ENCODE measurements at regions not wholly inside any gene's neighbourhood (a gene's known extent, or its start where the extent isn't known, plus 50 kb on each side); places are given as distances from the start of the nearest gene placed in this dataset.
"Not testable (repeated sequence)": the region's sequence is repeated elsewhere in the genome, so short reads cannot be mapped to it uniquely, and the experiment has no call there.

- FAIRE-seq: no peak
Observed at GRCh38 chr14:92223025-92223424, 99.9 kb upstream of the SLC24A4 start.

GRCh38 chr14:92224358-92224954 lies 98.5 kb upstream of the SLC24A4 start:
- no peak for FAIRE-seq
- DNase-seq (ENCODE audit: insufficient read length, low spot score): no peak

More at GRCh38 chr14:92223025-92223424, 99.9 kb upstream of the SLC24A4 start:
- DNase-seq (ENCODE audit: insufficient read length, low spot score): no peak

DNA sequence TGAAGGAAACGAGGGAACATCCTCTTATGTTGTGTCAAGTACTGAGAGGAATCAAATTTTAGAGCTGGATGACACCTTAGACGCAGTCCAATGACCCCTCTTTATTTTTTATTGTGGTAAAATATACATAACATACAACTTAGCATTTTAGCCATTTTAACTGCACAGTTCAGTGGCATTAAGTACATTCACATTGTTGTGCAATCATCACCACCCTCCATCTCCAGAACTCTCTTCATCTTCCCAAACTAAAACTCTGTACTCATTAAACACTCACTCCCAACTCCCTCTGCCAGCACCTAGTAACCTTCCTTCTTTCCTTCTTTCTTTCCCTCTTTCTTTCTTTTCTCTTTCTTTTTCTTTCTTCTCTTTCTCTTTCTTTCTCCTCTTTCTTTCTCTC lies 97.2 kb upstream of the SLC24A4 start:
- no peak for DNase-seq (ENCODE audit: insufficient read length, low spot score)
- no peak for FAIRE-seq

DNA sequence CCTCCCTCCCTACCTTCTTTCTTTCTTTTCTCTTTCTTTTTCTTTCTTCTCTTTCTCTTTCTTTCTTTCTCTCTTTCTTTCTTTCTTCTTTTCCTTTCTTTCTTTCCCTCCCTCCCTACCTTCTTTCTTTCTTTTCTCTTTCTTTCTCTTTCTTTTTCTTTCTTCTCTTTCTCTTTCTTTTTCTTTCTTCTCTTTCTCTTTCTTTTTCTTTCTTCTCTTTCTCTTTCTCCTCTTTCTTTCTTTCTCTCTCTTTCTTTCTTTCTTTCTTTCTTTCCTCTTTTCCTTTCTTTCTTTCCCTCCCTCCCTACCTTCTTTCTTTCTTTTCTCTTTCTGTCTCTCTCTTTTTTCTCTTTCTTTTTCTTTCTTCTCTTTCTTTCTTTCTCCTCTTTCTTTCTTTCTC lies 96.8 kb upstream of the SLC24A4 start:
- FAIRE-seq; DNase-seq (ENCODE audit: insufficient read length, low spot score): not testable (repeated sequence)

DNA sequence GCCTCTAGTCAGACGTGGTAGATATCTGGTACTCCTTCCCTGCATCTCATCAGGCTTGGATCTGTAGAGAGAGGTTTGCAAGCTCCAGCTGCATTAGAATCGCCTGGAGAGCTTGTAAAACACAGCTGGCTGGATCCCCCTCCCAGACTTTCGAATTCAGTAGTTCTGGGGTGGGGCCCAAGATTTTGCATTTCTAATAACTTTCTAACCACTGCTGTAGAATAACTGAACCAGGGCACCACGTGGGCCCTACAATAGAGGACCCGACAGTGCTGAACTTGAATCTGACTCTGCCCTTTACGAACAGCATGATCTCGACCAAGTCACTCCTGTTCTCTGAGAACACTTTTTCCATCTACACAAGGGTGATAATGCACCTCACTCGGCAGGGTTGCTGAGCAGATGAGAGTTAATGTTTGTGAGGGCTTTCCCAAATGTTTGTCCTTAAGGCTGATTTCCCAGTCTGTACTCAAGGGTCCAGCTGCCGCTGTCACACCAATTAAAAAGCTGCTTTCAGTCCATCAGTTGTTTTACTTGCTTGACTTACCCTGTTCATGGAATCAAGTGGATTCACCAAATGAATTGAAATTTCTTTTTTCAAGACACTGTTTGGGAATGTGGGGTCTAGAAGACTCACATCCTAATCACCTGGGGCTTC lies 86.6 kb upstream of the SLC24A4 start:
- FAIRE-seq: no peak
- no peak for DNase-seq (ENCODE audit: insufficient read length, low spot score)

DNA sequence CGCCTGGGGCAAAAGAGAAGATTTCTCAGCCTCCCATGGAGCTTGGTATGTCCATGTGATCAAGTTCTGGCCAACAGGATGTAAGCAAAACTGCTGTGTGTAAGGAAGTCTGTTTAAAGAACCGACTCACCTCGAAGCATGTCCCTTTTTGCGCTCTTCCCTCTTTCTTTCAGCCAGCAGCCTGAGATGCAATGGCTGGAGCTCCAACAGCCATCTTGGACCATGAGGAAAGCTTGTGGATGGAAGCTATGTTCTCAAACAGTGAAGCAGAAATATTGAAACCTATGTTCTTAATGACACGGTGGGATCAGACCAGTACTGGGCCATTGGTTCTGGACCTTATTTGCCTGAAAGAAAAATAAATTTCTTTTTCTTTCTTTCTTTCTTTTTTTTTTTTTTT lies 82.3 kb upstream of the SLC24A4 start:
- no peak for FAIRE-seq
- DNase-seq (ENCODE audit: insufficient read length, low spot score): no peak

DNA sequence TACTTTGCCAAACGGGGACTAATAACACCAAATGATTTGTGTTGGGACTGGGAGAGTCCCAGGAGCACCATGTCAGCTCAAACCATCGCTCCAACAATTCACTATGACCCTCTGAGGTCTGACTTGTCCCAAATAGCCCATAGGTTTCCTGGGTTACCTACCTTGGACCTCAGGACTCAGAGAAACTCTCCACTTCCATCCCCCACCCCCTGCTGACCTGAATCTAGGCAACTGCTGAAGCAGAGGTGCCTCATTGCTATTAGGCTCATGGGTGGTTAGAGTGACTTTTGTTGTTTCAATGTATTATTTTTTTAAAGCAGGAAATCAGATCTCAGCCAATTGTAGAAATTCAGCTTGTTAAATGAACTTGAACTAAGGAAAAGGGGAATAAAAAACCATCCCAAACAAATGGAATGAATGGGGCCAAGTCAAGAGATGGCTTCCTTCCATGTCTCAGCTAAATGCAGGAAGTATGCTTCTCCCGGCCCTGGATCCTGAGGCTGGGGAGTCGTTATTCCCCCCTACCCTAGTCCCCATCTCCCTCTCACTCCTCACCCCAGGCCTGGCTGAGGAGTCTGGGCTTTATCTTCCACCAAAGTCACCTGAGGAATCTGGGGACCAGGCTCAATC lies 80.9 kb upstream of the SLC24A4 start:
- DNase-seq (ENCODE audit: insufficient read length, low spot score) (no peak), FAIRE-seq (no peak)

DNA sequence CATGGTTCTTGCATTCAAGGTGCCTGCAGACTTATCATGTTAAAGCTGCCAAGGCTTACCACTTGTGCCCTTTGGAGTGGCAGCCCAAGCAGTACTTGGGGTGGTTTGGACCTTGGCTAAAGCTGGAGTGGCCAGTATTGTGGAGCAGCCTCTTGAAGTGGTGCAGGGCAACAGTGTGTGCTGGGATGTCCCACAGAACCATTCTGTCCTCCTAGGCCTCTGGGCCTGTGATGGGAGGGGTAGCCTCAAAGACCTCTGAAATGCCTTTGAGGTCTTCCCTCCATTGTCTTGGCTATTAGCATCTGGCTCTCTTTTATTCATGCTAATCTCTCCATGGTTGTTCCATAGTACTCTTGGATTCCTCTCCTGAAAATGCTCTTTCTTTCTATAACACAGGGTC lies 78.2 kb upstream of the SLC24A4 start:
- no peak for FAIRE-seq
- DNase-seq (ENCODE audit: insufficient read length, low spot score): no peak

DNA sequence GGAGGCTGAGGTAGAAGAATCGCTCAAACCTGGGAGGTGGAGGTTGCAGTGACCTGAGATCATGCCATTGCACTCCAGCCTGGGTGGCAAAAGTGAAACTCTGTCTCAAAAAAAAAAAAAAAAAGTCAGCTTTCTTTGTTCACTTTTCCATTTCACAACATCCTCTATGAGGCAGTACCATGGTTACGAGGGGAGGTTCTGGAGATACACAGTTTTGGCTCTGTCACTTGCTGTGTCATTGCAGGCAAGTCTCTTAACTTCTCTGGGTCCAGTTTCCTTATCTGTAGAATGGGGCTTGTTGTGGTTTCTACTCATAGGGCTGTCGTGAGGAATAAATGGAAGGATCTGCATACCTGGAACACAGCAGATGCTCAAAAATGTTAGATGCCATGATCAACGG lies 75.6 kb upstream of the SLC24A4 start:
- FAIRE-seq (no peak), DNase-seq (ENCODE audit: insufficient read length, low spot score) (no peak)

DNA sequence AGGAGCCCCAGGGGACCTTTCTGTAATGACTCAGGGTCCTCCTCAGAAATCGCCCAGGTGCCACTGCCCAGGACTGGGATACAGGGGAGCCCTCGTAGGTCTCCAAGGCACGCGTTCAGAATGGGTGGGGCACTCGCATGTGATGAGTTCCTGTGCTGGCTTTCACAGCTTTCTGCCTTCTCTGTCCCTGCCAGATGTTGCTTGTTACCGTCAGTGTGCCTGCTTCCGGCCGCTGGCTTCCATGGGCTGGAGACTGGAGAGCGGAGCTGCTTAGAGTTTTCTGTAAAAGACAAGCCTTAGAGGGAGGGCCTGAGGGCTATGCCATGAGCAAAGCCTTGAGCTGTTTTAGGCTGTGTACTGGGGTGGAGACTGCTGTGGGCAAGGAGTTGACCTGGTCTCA lies 75.0 kb upstream of the SLC24A4 start:
- FAIRE-seq: no peak

GRCh38 chr14:92248696-92249095 lies 74.3 kb upstream of the SLC24A4 start:
- no peak for FAIRE-seq
- DNase-seq (ENCODE audit: insufficient read length, low spot score): no peak

More for the DNA sequence above, 75.0 kb upstream of the SLC24A4 start:
- DNase-seq (ENCODE audit: insufficient read length, low spot score): no peak

DNA sequence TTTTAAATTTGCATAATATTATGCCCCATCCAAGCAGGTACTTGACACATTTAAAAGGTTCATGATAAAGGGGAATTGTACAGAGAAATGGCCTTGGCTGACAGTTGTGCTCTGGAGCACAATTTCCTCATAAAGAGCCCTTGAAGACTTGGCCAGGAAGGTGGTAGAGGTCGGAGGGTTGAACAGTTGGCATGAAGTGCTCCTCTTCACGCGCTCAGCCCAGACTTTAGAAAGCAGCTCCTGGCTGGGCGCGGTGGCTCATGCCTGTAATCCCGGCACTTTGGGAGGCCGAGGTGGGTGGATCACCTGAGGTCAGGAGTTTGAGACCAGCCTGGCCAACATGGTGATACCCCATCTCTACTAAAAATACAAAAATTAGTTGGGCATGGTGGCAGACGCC lies 72.6 kb upstream of the SLC24A4 start:
- FAIRE-seq; DNase-seq (ENCODE audit: insufficient read length, low spot score): not testable (repeated sequence)

- FAIRE-seq: no peak
- no peak for DNase-seq (ENCODE audit: insufficient read length, low spot score)
Observed at GRCh38 chr14:92252323-92252722, 70.6 kb upstream of the SLC24A4 start.

DNA sequence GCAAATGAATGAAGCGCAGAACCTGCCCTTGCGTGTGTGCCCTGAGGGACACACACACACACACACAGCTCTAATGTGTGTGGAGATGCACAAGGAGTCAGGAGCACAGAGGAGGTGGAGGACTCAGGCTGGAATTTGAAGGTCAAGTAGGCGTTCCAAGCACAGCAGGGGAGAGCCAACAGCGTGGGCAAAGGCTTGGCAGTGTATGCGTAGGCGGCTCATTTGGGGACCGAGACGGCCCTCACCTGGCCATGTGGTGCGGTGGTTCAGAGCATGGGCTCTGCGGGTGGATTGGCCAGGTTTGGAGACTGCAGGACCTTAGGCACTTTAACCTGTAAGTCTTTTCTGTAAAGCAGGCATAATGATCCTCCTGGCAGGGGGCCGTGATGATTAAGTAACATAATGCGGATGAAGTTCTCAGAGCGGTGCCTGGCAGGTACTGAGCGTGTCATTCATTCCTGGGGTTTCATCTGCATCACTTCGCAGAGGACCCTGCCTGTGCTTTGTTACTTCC lies 69.5 kb upstream of the SLC24A4 start:
- DNase-seq (ENCODE audit: insufficient read length, low spot score) (no peak), FAIRE-seq (no peak)

DNA sequence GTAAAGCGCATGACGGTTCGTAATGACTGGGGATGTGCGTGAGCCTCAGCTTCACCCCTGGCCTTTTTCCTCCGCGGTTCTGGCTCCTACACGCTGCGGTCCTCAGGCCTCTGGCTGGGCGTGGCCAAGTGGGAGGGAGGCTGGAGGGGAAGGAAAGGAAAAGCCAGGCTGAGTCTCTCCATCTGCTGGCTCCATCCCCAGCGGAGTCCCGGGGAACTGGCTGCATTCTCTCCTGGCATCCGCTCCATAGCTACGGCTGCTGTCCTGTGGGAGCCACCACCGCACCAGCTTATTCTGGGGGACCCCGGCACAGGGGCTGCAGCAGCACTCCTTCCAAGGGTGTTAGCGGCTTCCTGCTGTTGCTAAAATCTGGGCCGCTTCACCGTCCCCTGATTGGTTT lies 68.2 kb upstream of the SLC24A4 start:
- FAIRE-seq: no peak

GRCh38 chr14:92258934-92259333 lies 64.0 kb upstream of the SLC24A4 start:
- no peak for DNase-seq (ENCODE audit: insufficient read length, low spot score)
- no peak for FAIRE-seq

More for the DNA sequence above, 68.2 kb upstream of the SLC24A4 start:
- DNase-seq (ENCODE audit: insufficient read length, low spot score): no peak

GRCh38 chr14:92259613-92260357 lies 63.2 kb upstream of the SLC24A4 start:
- FAIRE-seq: peak; percentile 99
- peak; percentile 50 for DNase-seq (ENCODE audit: insufficient read length, low spot score)

- no peak for FAIRE-seq
Observed at GRCh38 chr14:92263681-92264080, 59.3 kb upstream of the SLC24A4 start.

GRCh38 chr14:92264195-92264594 lies 58.8 kb upstream of the SLC24A4 start:
- DNase-seq (ENCODE audit: insufficient read length, low spot score) (no peak), FAIRE-seq (no peak)

More at GRCh38 chr14:92263681-92264080, 59.3 kb upstream of the SLC24A4 start:
- no peak for DNase-seq (ENCODE audit: insufficient read length, low spot score)

DNA sequence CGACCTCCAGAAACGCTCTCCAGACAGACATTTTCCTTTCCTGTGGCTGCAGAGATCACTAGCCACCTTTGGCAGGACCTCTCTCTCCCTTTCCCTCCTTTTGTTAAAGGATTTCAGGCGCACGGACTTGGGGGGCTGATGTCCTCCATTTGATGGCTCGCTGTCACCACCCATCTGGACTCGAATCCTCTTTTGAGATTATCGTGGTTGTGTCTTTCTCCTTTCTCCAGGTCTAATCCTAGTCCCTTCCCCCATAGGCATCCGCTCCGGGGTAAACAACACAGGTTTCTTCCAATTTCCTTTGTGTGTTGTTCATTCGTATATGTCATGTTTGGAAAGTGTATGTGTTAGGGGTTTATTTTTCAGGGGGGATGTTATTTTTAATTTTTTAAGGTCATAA lies 56.7 kb upstream of the SLC24A4 start:
- DNase-seq (ENCODE audit: insufficient read length, low spot score) (no peak), FAIRE-seq (no peak)
